ENCODE measurements at regions not wholly inside any gene's neighbourhood (a gene's known extent, or its start where the extent isn't known, plus 50 kb on each side); places are given as distances from the start of the nearest gene placed in this dataset.
"Not testable (repeated sequence)": the region's sequence is repeated elsewhere in the genome, so short reads cannot be mapped to it uniquely, and the experiment has no call there.

DNA sequence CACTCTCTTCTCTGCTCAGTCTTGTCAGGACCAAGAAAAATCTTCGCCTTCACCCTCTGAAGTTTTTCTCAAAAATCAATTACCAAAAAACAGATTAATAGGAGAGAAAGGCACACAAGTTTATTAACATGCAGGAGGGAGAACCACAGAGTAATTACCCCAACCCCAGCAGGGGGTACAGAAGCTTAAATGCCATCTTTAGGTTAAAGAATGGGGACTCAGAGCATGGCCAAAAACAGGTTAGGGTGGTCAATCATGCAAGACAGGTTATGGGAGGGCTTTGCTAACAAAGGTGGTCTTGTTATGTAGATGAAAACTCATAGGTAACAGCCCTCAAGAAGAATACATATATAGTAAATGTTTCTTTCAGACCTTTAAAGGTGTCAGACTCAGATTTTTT, 100.5 kb upstream of the BTN3A2 start:
- DNase-seq (ENCODE audit: low spot score) = no peak

DNA sequence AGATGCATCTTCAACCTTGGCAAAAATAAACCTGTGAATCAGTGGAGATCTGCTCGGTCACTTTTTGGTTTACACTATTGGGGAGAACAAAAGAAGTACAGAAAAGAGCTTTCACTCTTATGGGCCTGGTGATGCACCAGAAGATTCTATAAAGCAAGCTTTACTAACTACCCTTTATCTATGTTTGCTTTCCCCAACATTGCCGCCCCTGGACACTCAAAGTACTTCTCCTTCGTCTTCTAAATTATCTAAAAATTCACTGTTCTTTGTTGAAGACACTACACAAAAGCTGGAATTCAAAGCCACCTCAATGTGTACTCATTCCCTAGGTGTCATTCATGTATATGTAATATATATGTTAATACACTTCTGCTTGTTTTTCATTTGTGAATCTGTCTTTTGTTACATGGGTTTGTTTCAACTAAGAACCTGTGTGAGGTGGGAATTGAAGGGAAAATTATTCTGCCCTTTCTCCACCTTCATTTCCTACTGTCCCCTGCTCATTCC, 97.9 kb upstream of the BTN3A2 start:
- no peak for DNase-seq (ENCODE audit: low spot score)

- DNase-seq (ENCODE audit: low spot score) = no peak
Measured at GRCh38 chr6:26268659-26269402, 96.2 kb upstream of the BTN3A2 start.

- peak; percentile 40 for DNase-seq (ENCODE audit: low spot score)
Measured at GRCh38 chr6:26269531-26270485, 95.2 kb upstream of the BTN3A2 start.

- DNase-seq (ENCODE audit: low spot score) = peak; percentile 23
Measured at GRCh38 chr6:26270486-26270861, 94.5 kb upstream of the BTN3A2 start.

GRCh38 chr6:26270903-26271667, 93.9 kb upstream of the BTN3A2 start:
- DNase-seq (ENCODE audit: low spot score) = peak; percentile 96

DNA sequence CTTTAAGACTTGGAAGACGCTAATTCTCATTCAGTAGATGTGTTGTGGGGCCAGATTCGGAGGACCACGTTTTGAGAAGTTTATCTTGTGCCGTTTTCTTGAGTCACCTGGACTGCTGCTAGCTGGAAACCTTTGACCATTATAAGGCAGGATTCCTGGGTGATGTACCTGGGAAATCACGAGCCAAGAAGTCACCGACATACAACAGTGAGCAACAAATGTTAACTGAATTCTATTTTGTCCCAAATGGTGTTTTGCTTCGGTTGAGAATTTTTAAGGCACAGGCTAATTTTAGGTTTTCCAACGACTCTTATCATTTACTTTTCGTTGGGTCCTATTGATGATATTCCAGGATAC, 93.4 kb upstream of the BTN3A2 start:
- DNase-seq (ENCODE audit: low spot score) = no peak

GRCh38 chr6:26272171-26272637, 92.8 kb upstream of the BTN3A2 start:
- no peak for DNase-seq (ENCODE audit: low spot score)

GRCh38 chr6:26273673-26274588, 91.1 kb upstream of the BTN3A2 start:
- DNase-seq (ENCODE audit: low spot score) = peak; percentile 45

- no peak for DNase-seq (ENCODE audit: low spot score)
Measured at GRCh38 chr6:26275663-26276062, 89.3 kb upstream of the BTN3A2 start.

- no peak for DNase-seq (ENCODE audit: low spot score)
Measured at GRCh38 chr6:26276841-26277648, 88.0 kb upstream of the BTN3A2 start.

- no peak for DNase-seq (ENCODE audit: low spot score)
Measured at GRCh38 chr6:26278536-26278935, 86.5 kb upstream of the BTN3A2 start.

- DNase-seq (ENCODE audit: low spot score) = not testable (repeated sequence)
Measured at GRCh38 chr6:26279371-26279770, 85.6 kb upstream of the BTN3A2 start.

GRCh38 chr6:26280407-26280806, 84.6 kb upstream of the BTN3A2 start:
- no peak for DNase-seq (ENCODE audit: low spot score)

DNA sequence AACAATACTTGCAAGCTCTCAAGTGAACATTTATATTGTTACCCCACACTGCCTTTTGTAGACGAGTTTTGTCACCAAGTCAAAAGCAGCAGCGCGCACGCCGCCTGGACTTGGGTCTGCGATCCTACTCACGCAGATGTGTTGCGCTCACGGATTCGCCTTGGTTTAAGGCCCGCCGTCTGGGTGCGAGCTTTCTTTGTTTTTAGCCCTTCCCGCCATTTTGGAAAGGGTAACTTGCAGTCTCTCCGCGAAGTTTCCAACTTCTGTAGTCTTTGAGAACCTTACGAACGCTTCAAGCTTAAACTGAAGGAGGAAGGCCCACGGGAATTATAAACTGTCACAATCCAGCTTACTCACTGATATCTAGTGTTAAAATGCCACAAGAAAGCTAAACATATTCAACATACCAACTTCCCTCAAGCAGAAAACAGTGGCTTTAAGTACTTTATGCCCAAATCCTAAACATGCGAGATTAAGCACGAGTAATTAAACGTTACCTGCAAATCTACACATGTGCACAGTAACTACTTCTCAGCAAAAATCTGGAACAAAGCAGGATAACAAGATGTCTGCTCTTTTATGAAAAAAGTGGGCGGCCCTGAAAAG, 80.4 kb upstream of the BTN3A2 start:
- peak; percentile 53 for DNase-seq (ENCODE audit: low spot score)

DNA sequence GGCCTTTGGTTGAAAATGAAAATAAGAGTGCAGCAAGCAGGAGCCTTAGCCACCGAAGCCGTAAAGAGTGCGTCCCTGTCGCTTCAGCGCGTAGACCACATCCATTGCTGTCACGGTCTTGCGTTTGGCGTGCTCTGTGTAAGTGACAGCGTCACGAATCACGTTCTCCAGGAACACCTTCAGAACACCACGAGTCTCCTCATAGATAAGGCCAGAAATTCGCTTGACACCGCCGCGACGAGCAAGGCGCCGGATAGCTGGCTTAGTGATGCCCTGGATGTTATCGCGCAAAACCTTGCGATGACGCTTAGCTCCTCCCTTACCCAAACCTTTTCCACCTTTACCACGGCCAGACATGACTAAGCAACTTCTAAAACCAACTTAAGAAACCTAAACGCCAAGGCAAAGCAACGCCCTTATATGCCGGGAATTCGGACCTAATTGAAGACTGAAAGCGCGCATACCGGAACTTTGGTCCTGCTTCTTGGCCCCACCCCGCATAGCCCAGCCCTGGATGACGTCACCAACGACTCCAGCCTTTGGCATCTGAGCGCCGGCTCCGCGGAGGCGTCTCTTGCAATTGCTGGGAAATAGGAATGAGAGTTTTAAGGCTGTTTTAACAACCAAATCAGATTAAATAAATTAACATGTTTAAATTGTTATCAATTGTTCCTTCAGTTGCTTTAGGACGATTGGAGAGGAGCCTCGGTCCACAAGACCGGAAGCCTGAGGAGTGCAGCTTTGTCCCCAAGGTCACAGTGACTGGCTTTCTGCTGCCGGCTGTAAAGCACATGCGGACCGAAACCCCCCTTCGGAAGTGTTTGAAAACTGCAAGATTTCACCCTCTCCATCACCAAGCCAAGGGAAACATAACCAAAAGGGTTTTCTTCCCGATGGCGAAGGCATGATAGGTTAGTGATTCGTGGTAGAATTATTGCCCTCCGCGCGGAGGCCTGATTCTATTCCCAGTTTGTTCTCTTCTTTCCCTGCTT, 79.6 kb upstream of the BTN3A2 start:
- peak; percentile 99 for DNase-seq (ENCODE audit: low spot score)

GRCh38 chr6:26286168-26286877, 78.7 kb upstream of the BTN3A2 start:
- peak; percentile 87 for DNase-seq (ENCODE audit: low spot score)

DNA sequence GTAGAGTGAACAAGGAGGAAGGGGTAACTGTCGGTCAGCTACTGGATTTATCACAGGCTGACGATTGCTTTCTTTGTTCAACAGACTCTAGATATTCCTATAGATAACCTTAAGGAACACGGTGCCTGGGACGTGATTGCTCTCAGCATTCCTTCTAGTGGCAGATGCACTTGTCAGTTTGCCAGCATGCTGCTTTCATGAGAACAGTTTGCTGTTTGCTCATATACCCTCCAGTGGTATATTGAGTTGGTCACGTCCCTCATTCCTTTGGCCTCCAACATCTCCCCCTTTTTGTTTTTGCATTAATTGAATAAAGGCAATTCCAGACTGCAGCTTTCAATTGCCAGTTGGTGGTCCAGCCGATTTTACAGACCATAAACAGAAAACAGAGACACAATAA, 76.8 kb upstream of the BTN3A2 start:
- no peak for DNase-seq (ENCODE audit: low spot score)

Data from cerebellar cortex (tissue), 1 donor.